CD4-positive, CD25-positive, alpha-beta regulatory T cell (primary cell): ENCODE measurements at regions not wholly inside any gene's neighbourhood (a gene's known extent, or its start where the extent isn't known, plus 50 kb on each side); places are given as distances from the start of the nearest gene placed in this dataset.

Experiments
- ATAC-seq, 2 donors: fragments of 150-1000 bp; cut with Tn5 transposase; one replicate each; pipeline ENCODE4 v1.10.0; 2021; ENCODE audit warnings: low read depth in 2 of 2, moderate number of reproducible peaks in 2 of 2, moderate library complexity in 1 of 2
- DNase-seq, 3 donors: peaks; one replicate each; pipeline versions ENCODE4 v3.0.0 to v3.0.0-alpha.2; 2012 to 2022; ENCODE audit warnings: mixed read lengths in 1 of 3
- H3K27ac ChIP-seq: one replicate; pipeline ENCODE4 v1.7.0; 2013; ENCODE audit warnings: mild to moderate bottlenecking, low read length; ENCODE audit not compliant: insufficient read depth, poor library complexity, severe bottlenecking
- H3K27me3 ChIP-seq: one replicate; pipeline ENCODE4 v1.7.0; 2013; ENCODE audit warnings: low read length; ENCODE audit not compliant: control insufficient read depth, insufficient read depth
- H3K36me3 ChIP-seq: one replicate; pipeline ENCODE4 v1.7.0; 2013; ENCODE audit warnings: mild to moderate bottlenecking, low read length, moderate library complexity; ENCODE audit not compliant: control insufficient read depth, insufficient read depth
- H3K4me1 ChIP-seq: 2 replicates; pipeline ENCODE4 v1.7.0; 2013; ENCODE audit warnings: mild to moderate bottlenecking, low read length; ENCODE audit not compliant: insufficient read depth, control insufficient read depth, poor library complexity, severe bottlenecking
- H3K4me3 ChIP-seq: one replicate; pipeline ENCODE4 v1.7.0; 2013; ENCODE audit warnings: low read depth, mild to moderate bottlenecking, low read length, moderate library complexity
- H3K9me3 ChIP-seq, 2 experiments: 1 replicate in 1 of 2; 2 replicates in 1 of 2; pipeline ENCODE4 v1.7.0; 2013; ENCODE audit warnings: low read length in 2 of 2, mild to moderate bottlenecking in 1 of 2, moderate library complexity in 1 of 2; ENCODE audit not compliant: control insufficient read depth in 2 of 2
- H3K27ac Mint-ChIP-seq, 3 donors: one replicate each; pipeline ENCODE4 v1.8.0; 2020 to 2022; ENCODE audit warnings: mild to moderate bottlenecking in 3 of 3, mixed read lengths in 3 of 3, moderate library complexity in 2 of 3
- H3K27me3 Mint-ChIP-seq: one replicate; pipeline ENCODE4 v1.8.0; 2022; ENCODE audit warnings: mild to moderate bottlenecking, mixed read lengths
- H3K36me3 Mint-ChIP-seq: one replicate; pipeline ENCODE4 v1.8.0; 2020; ENCODE audit warnings: mixed read lengths
- H3K4me1 Mint-ChIP-seq, 4 donors: one replicate each; pipeline ENCODE4 v1.8.0; 2020 to 2022; ENCODE audit warnings: mixed read lengths in 4 of 4, mild to moderate bottlenecking in 1 of 4
- H3K4me3 Mint-ChIP-seq, 4 donors: one replicate each; pipeline ENCODE4 v1.8.0; 2020 to 2022; ENCODE audit warnings: mild to moderate bottlenecking in 4 of 4, mixed read lengths in 4 of 4, moderate library complexity in 3 of 4
- H3K9me3 Mint-ChIP-seq, 7 donors: one replicate each; pipeline ENCODE4 v1.8.0; 2020 to 2022; ENCODE audit warnings: mixed read lengths in 7 of 7, mild to moderate bottlenecking in 3 of 7, moderate library complexity in 2 of 7

DNA sequence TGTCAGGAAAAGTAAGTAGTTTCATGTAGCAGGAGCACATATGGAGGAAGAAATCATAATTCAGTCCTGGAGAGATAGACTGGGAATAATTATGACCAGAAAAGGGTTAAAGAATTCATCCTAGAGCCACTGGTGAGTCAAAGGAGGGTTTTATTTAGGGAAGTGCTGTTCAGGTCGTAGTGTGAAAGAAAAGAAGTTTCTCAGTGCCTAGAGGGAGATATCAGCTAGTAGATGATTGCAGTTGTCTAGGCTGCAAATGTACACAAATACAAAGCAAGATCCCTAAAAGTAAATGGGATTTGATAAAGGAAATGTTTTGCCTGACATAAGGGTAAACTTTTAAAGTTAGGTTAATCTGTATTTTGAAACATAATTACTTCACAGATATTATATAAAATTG, 403.2 kb downstream of the ACTRT1 start:
- Mint-ChIP-seq H3K9me3 (peaks cover 0 to 11% (median 1%) of the 10 kb centered on the region in 7 donors), H3K27me3 (no peaks in the 10 kb centered on the region), H3K4me1 (no peaks in the 10 kb centered on the region), H3K27ac (no peak overlapping the region), H3K4me3 (no peak overlapping the region), H3K36me3 (no peaks in the 10 kb centered on the region)
- Histone ChIP-seq H3K27me3 (no peaks in the 10 kb centered on the region), H3K4me3 (no peak overlapping the region), H3K4me1 (no peaks in the 10 kb centered on the region), H3K36me3 (no peaks in the 10 kb centered on the region), H3K27ac (no peak overlapping the region), H3K9me3 (no peaks in the 10 kb centered on the region)
- DNase-seq (no peak), ATAC-seq (no peak)

DNA sequence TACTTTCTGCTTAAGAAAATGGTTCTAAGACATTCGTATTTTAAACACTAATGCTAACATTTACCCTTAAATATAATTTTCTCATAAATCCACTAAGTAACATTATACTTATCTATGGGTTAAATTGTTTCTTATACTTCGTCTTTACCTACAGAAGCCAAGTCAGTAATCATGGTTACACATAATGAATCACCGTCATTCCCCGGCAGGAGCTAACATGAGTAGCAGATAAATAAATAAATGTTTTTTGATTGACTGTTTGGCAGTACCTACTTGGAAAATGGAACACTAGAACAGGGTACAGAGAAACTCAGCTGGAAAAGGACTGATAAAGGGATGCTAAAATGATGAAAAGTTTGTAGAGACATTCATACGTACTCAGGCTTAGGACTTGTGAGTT, 430.4 kb downstream of the ACTRT1 start:
- Histone ChIP-seq H3K4me1 (no peaks in the 10 kb centered on the region), H3K9me3 (no peaks in the 10 kb centered on the region), H3K27me3 (no peaks in the 10 kb centered on the region), H3K27ac (no peak overlapping the region), H3K4me3 (no peak overlapping the region), H3K36me3 (no peaks in the 10 kb centered on the region)
- DNase-seq (no peak), ATAC-seq (no peak)
- no peaks in the 10 kb centered on the region for H3K4me1 Mint-ChIP-seq
- H3K27me3 Mint-ChIP-seq: no peaks in the 10 kb centered on the region
- no peak overlapping the region for H3K4me3 Mint-ChIP-seq
- no peak overlapping the region for H3K27ac Mint-ChIP-seq
- no peaks in the 10 kb centered on the region for H3K36me3 Mint-ChIP-seq
- peaks cover 0 to 5% (median 2%) of the 10 kb centered on the region in 7 donors for H3K9me3 Mint-ChIP-seq

DNA sequence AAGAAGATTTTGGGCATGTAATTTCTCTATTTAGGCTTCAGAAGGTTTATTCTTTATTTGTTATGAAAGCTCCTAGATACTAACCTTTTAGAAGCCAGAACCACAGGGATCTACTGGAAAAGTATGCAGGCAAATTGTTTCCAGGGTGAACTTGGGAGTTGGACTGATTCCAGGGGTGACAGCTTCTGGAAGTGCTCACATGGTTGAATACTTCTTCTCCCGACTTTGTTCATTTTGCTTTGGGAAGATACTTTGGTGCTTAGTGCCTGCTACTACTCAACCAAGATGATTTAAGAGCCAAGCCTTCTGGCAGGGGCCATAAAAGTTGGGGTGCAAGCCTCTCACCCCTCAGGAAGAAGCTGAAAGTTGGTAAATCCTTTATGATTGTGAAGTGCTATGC, 445.6 kb downstream of the ACTRT1 start:
- Histone ChIP-seq H3K36me3 (no peaks in the 10 kb centered on the region), H3K27ac (no peak overlapping the region), H3K9me3 (no peaks in the 10 kb centered on the region), H3K4me1 (no peaks in the 10 kb centered on the region), H3K27me3 (no peaks in the 10 kb centered on the region), H3K4me3 (no peak overlapping the region)
- no peak overlapping the region for H3K27ac Mint-ChIP-seq
- peaks cover 0 to 2% (median 0%) of the 10 kb centered on the region in 7 donors for H3K9me3 Mint-ChIP-seq
- no peaks in the 10 kb centered on the region for H3K27me3 Mint-ChIP-seq
- no peak overlapping the region for H3K4me3 Mint-ChIP-seq
- H3K36me3 Mint-ChIP-seq: no peaks in the 10 kb centered on the region
- ATAC-seq (no peak), DNase-seq (no peak)
- no peaks in the 10 kb centered on the region for H3K4me1 Mint-ChIP-seq

DNA sequence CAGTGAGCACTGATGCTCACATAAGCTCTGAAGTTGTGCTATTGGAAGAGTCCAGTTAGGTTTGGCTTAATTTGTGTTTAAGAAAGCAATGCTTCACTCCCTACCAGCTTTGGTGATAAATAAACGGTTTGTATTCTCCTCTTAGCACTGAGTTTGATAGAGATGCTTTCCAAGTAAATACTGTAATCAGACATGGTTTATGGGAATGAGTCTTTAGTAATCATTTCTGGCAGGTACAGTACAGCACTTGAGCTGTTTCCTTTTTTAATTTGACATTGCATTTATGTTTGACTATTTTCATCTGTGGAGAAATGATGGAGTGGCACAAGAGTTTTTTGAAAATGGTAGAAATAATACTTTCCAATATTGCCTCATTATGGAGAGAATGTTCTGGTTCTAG, 455.3 kb downstream of the ACTRT1 start:
- H3K36me3 ChIP-seq: no peaks in the 10 kb centered on the region
- peaks cover 0 to 7% (median 1%) of the 10 kb centered on the region in 7 donors for H3K9me3 Mint-ChIP-seq
- no peaks in the 10 kb centered on the region for H3K27me3 Mint-ChIP-seq
- no peaks in the 10 kb centered on the region for H3K4me1 Mint-ChIP-seq
- DNase-seq (no peak), ATAC-seq (no peak)
- no peak overlapping the region for H3K27ac Mint-ChIP-seq
- H3K36me3 Mint-ChIP-seq: no peaks in the 10 kb centered on the region
- H3K4me1 ChIP-seq: no peaks in the 10 kb centered on the region
- no peaks in the 10 kb centered on the region for H3K27me3 ChIP-seq
- H3K27ac ChIP-seq: no peak overlapping the region
- H3K9me3 ChIP-seq: no peaks in the 10 kb centered on the region
- no peak overlapping the region for H3K4me3 ChIP-seq
- H3K4me3 Mint-ChIP-seq: no peak overlapping the region

DNA sequence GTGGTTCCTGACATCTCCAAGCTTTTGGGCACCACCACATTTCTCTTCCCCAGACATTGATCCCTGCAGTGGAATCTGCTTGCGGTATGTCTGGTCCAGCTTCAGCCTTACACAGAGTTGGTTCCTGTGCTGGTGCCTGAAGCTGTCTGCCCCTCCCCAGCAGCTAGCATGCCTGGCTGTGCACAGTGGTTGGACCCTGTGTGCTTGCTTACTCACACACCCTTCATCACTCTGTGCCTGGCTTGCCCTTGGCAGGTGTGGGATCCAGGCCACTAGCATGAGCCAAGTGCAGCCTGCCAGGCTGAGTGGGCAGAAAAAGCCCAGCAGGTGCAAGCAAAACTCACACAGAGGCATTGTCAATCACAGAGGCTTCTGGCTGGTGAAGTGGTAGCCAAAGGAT, 473.8 kb downstream of the ACTRT1 start:
- Histone ChIP-seq H3K4me1 (no peaks in the 10 kb centered on the region), H3K27me3 (no peaks in the 10 kb centered on the region), H3K36me3 (no peaks in the 10 kb centered on the region), H3K27ac (no peak overlapping the region), H3K9me3 (no peaks in the 10 kb centered on the region), H3K4me3 (no peak overlapping the region)
- DNase-seq: no peak
- H3K27ac Mint-ChIP-seq: no peak overlapping the region
- no peak for ATAC-seq
- no peaks in the 10 kb centered on the region for H3K36me3 Mint-ChIP-seq
- no peaks in the 10 kb centered on the region for H3K27me3 Mint-ChIP-seq
- no peak overlapping the region for H3K4me3 Mint-ChIP-seq
- H3K4me1 Mint-ChIP-seq: no peaks in the 10 kb centered on the region
- H3K9me3 Mint-ChIP-seq: peaks cover 0 to 9% (median 6%) of the 10 kb centered on the region in 7 donors

DNA sequence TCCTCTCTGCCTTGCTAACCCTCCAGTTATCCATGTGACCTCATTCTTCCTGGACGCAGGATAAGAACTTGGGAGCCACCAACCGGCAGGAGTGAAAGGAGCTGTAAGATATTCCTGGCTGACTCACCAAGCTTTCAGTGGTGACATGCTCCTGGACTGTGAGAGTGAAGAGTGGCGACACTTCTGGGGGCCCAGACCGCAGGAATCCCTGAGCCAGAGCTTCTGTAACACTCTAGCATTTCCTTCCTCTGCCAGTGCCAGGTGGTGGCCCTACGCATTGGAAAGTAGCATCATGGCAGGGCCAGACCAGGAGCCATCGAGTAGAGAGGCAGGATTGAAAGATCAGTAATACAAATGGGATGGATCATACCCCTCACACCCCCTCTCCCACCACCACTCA, 474.3 kb downstream of the ACTRT1 start:
- Mint-ChIP-seq H3K9me3 (peaks cover 0 to 9% (median 6%) of the 10 kb centered on the region in 7 donors), H3K27me3 (no peaks in the 10 kb centered on the region), H3K4me1 (no peaks in the 10 kb centered on the region), H3K4me3 (no peak overlapping the region), H3K27ac (no peak overlapping the region), H3K36me3 (no peaks in the 10 kb centered on the region)
- no peak for DNase-seq
- Histone ChIP-seq H3K9me3 (no peaks in the 10 kb centered on the region), H3K27me3 (no peaks in the 10 kb centered on the region), H3K4me1 (no peaks in the 10 kb centered on the region), H3K36me3 (no peaks in the 10 kb centered on the region), H3K27ac (no peak overlapping the region), H3K4me3 (no peak overlapping the region)
- no peak for ATAC-seq

DNA sequence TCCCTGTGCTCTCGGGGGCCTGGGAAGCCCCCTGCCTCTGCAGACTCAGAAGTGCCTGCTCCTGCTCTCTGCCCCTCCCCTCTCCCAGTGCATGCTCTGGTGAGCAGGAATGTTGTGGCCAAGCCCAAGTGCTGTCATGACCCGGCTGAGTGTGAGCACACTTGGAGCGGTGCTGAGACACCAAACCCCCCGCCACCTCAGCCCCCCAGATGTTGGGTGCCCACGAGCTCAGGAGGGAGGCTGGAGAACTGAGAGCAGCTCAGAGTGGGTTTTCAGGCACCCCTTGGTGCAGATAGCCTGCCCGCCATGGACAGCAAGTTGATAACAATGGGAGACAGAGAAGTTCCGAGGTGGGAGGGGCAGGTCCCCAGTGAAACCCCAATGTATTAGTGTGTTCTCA, 477.4 kb downstream of the ACTRT1 start:
- Mint-ChIP-seq H3K4me3 (no peak overlapping the region), H3K4me1 (no peaks in the 10 kb centered on the region), H3K36me3 (no peaks in the 10 kb centered on the region), H3K9me3 (peaks cover 0 to 9% (median 5%) of the 10 kb centered on the region in 7 donors), H3K27ac (no peak overlapping the region), H3K27me3 (no peaks in the 10 kb centered on the region)
- DNase-seq (no peak), ATAC-seq (no peak)
- Histone ChIP-seq H3K4me1 (no peaks in the 10 kb centered on the region), H3K27ac (no peak overlapping the region), H3K36me3 (no peaks in the 10 kb centered on the region), H3K27me3 (no peaks in the 10 kb centered on the region), H3K9me3 (no peaks in the 10 kb centered on the region), H3K4me3 (no peak overlapping the region)

DNA sequence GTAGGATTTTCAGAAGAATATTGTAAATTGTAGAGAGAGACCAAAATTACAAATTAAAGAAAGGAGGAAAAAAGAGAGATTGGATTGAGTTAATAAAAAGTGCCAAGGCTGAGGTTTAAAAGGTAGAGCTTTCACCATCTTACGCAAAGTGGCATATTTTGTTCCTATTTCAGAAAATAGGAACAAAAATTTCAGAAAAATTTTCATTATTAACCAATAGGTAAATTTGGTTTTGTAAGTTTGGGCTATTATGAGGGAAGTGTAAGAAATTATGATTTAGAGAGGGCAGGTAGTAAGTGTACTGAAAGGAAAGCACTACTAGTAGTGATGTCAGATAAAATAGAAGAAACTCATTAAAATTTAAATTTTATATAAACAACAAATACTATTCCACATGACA, 479.7 kb downstream of the ACTRT1 start:
- Mint-ChIP-seq H3K9me3 (peaks cover 0 to 11% (median 5%) of the 10 kb centered on the region in 7 donors), H3K4me1 (no peaks in the 10 kb centered on the region), H3K4me3 (no peak overlapping the region), H3K27me3 (no peaks in the 10 kb centered on the region), H3K27ac (no peak overlapping the region), H3K36me3 (no peaks in the 10 kb centered on the region)
- ATAC-seq (no peak), DNase-seq (no peak)
- no peaks in the 10 kb centered on the region for H3K27me3 ChIP-seq
- no peak overlapping the region for H3K4me3 ChIP-seq
- H3K9me3 ChIP-seq: no peaks in the 10 kb centered on the region
- H3K36me3 ChIP-seq: no peaks in the 10 kb centered on the region
- H3K27ac ChIP-seq: no peak overlapping the region
- no peaks in the 10 kb centered on the region for H3K4me1 ChIP-seq
